Neural cell (in vitro differentiated cells): ENCODE measurements at regions not wholly inside any gene's neighbourhood (a gene's known extent, or its start where the extent isn't known, plus 50 kb on each side); places are given as distances from the start of the nearest gene placed in this dataset.

ENCODE experiments used
- H2AFZ ChIP-seq: fragments of 200-600, 300-800 bp; sonication (generic), shearing (Covaris generic); 2 replicates; pipeline ENCODE4 v1.6.0; 2014; ENCODE audit warnings: low read depth, mild to moderate bottlenecking, antibody characterized with exemption, low read length, moderate library complexity
- H3F3A ChIP-seq: fragments of 200-600 bp; shearing (Covaris generic); 2 replicates; pipeline ENCODE4 v1.6.1; 2016; ENCODE audit warnings: mild to moderate bottlenecking, moderate library complexity, mixed read lengths, antibody characterized with exemption, low read length; ENCODE audit not compliant: insufficient read depth, poor library complexity, severe bottlenecking
- H3K27ac ChIP-seq: fragments of 200-600, 300-800 bp; sonication (generic), shearing (Covaris generic); 2 replicates; pipeline ENCODE4 v1.5.1; 2014; ENCODE audit warnings: mild to moderate bottlenecking, low read length, moderate library complexity
- H3K27me3 ChIP-seq: fragments of 300-800, 200-600 bp; sonication (generic), shearing (Covaris generic); 2 replicates; pipeline ENCODE4 v1.6.0; 2014; ENCODE audit warnings: mild to moderate bottlenecking, low read depth, low read length, moderate library complexity; ENCODE audit not compliant: insufficient read depth
- H3K36me3 ChIP-seq: fragments of 300-800, 200-600 bp; sonication (generic), shearing (Covaris generic); 2 replicates; pipeline ENCODE4 v1.5.1; 2014; ENCODE audit warnings: mild to moderate bottlenecking, antibody characterized with exemption, low read length, moderate library complexity; ENCODE audit not compliant: insufficient read depth
- H3K4me2 ChIP-seq: fragments of 300-800, 200-600 bp; sonication (generic), shearing (Covaris generic); 2 replicates; pipeline ENCODE4 v1.6.0; 2014; ENCODE audit warnings: mild to moderate bottlenecking, low read length
- H3K4me3 ChIP-seq: fragments of 300-800, 200-600 bp; sonication (generic), shearing (Covaris generic); 2 replicates; pipeline ENCODE4 v1.5.1; 2014; ENCODE audit warnings: mild to moderate bottlenecking, low read length, moderate library complexity
- H3K79me2 ChIP-seq: fragments of 200-600 bp; shearing (Covaris generic); replicated peaks from 2 replicates; pipeline ENCODE4 v1.6.0; 2014; ENCODE audit warnings: mild to moderate bottlenecking, low read length, moderate library complexity; ENCODE audit not compliant: insufficient read depth
- H3K9ac ChIP-seq: fragments of 300-800, 200-600 bp; sonication (generic), shearing (Covaris generic); 2 replicates; pipeline ENCODE4 v1.6.1; 2016; ENCODE audit warnings: mild to moderate bottlenecking, low read length, mixed read lengths
- H3K9me2 ChIP-seq: fragments of 200-600 bp; shearing (Covaris generic); 2 replicates; pipeline ENCODE4 v1.6.1; 2016; ENCODE audit warnings: mild to moderate bottlenecking, low read length, mixed read lengths; ENCODE audit not compliant: insufficient read depth
- H3K9me3 ChIP-seq: fragments of 200-600, 300-800 bp; sonication (generic), shearing (Covaris generic); 2 replicates; pipeline ENCODE4 v1.6.1; 2016; ENCODE audit warnings: mild to moderate bottlenecking, mixed run types, low read length, moderate library complexity, mixed read lengths
- H4K20me1 ChIP-seq: fragments of 200-600 bp; shearing (Covaris generic); 2 replicates; pipeline ENCODE4 v1.6.1; 2016; ENCODE audit warnings: mild to moderate bottlenecking, mixed run types; ENCODE audit not compliant: insufficient read depth
- CTCF ChIP-seq: fragments of 450-650 bp; IDR thresholded peaks from 2 replicates; pipeline ENCODE4 v1.5.1; 2014; ENCODE audit warnings: antibody characterized with exemption, mild to moderate bottlenecking, moderate library complexity; ENCODE audit not compliant: poor library complexity, severe bottlenecking
- EP300 ChIP-seq: fragments of 450-650 bp; conservative IDR thresholded peaks from 2 replicates; pipeline ENCODE4 v1.6.1; 2014; ENCODE audit warnings: antibody characterized with exemption, mild to moderate bottlenecking, moderate library complexity; ENCODE audit not compliant: poor library complexity, severe bottlenecking
- EZH2 ChIP-seq: fragments of 200-600, 300-800 bp; shearing (Covaris generic), sonication (generic); IDR thresholded peaks from 2 replicates; pipeline ENCODE4 v1.6.1; 2014; ENCODE audit warnings: antibody characterized with exemption, low read length, borderline replicate concordance, mild to moderate bottlenecking; ENCODE audit not compliant: insufficient read depth, poor library complexity, severe bottlenecking
- MXI1 ChIP-seq: fragments of 450-650 bp; conservative IDR thresholded peaks from 2 replicates; pipeline ENCODE4 v1.6.1; 2014; ENCODE audit warnings: antibody characterized with exemption, mild to moderate bottlenecking; ENCODE audit not compliant: poor library complexity, severe bottlenecking
- POLR2AphosphoS5 ChIP-seq: IDR thresholded peaks from 2 replicates; pipeline ENCODE4 v1.6.1; 2012
- RAD21 ChIP-seq: fragments of 450-650 bp; conservative IDR thresholded peaks from 2 replicates; pipeline ENCODE4 v1.6.1; 2014; ENCODE audit warnings: antibody characterized with exemption, mild to moderate bottlenecking, moderate library complexity
- REST ChIP-seq: IDR thresholded peaks from 2 replicates; pipeline ENCODE4 v1.6.1; 2012; ENCODE audit warnings: borderline replicate concordance
- SMC3 ChIP-seq: fragments of 450-650 bp; conservative IDR thresholded peaks from 2 replicates; pipeline ENCODE4 v1.6.1; 2014; ENCODE audit warnings: antibody characterized with exemption, mild to moderate bottlenecking, moderate library complexity; ENCODE audit not compliant: poor library complexity
- TAF1 ChIP-seq: IDR thresholded peaks from 2 replicates; pipeline ENCODE4 v1.6.1; 2012; ENCODE audit warnings: low read depth

DNA sequence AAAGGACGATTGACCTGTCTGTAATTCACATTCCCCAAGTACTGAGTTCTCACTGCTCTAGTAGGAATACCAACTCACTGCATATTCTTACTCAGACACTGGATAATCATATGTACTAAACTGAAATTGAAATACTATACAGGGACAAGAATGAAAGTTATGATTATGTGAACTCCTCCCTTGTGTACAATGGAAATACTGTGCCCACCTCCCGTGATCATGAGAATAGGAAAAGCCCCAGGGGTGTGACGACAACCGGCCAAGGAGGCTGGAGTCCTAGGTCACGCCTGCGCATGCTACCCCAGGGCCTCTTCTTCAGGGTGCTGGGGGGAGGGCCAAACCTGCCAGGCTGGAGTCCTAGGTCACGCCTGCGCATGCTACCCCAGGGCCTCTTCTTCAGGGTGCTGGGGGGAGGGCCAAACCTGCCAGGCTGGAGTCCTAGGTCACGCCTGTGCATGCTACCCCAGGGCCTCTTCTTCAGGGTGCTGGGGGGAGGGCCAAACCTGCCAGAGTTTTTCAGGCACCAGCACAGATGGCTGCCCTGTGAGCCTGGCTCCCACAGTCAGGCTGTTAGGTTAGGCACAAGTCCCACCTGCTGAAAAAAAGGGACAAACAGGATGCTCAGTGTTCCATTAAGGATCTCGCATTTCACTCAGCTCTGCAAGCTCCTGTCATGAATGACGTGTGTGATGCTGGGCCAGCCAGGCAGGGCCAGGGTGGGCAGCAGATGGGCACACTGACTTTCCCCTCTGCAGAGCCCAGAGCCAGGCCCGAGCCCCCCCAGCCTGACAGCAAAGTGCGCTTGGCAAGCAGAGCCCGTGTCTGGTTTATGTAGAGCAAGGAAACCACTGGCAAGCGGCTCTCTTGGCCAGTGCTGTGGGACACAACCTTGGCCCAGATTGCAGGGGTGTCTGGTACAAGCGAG, 107.7 kb downstream of the FOXF2 start:
- Histone ChIP-seq H4K20me1 (no peaks in the 10 kb centered on the region), H2AFZ (no peak overlapping the region), H3K4me3 (no peak overlapping the region), H3K4me2 (no peak overlapping the region), H3F3A (no peaks in the 10 kb centered on the region), H3K27ac (no peak overlapping the region), H3K9ac (no peak overlapping the region), H3K9me3 (no peaks in the 10 kb centered on the region), H3K79me2 (no peaks in the 10 kb centered on the region), H3K36me3 (no peaks in the 10 kb centered on the region), H3K9me2 (no peaks in the 10 kb centered on the region), H3K27me3 (no peaks in the 10 kb centered on the region)
- TF ChIP-seq POLR2AphosphoS5 (no peak), SMC3 (no peak), EZH2 (no peak), TAF1 (no peak), EP300 (no peak), RAD21 (no peak), CTCF (no peak), REST (no peak), MXI1 (no peak)

- Histone ChIP-seq H3K4me2 (no peak overlapping the region), H2AFZ (no peak overlapping the region), H3K9ac (no peak overlapping the region), H3K36me3 (no peaks in the 10 kb centered on the region), H3K9me3 (no peaks in the 10 kb centered on the region), H3K4me3 (no peak overlapping the region), H3K9me2 (no peaks in the 10 kb centered on the region), H4K20me1 (no peaks in the 10 kb centered on the region), H3F3A (no peaks in the 10 kb centered on the region), H3K79me2 (no peaks in the 10 kb centered on the region), H3K27ac (no peak overlapping the region), H3K27me3 (no peaks in the 10 kb centered on the region)
- TF ChIP-seq POLR2AphosphoS5, result no peak
- no peak for TF ChIP-seq CTCF
- TF ChIP-seq MXI1, result no peak
- no peak for TF ChIP-seq EZH2
- TF ChIP-seq EP300, result no peak
- no peak for TF ChIP-seq TAF1
- no peak for TF ChIP-seq REST
- TF ChIP-seq RAD21, result no peak
Observed at GRCh38 chr6:1497761-1498105, 108.4 kb downstream of the FOXF2 start.
